HG03045 (cell line): ENCODE measurements at regions not wholly inside any gene's neighbourhood (a gene's known extent, or its start where the extent isn't known, plus 50 kb on each side); places are given as distances from the start of the nearest gene placed in this dataset.
A peak's percentile ranks its signal among the peaks of the same experiment; 100 is the strongest.

Source experiments
- ATAC-seq: cut with Tn5 transposase; IDR thresholded peaks from one replicate; pipeline ENCODE4 v1.9.1; 2021; ENCODE audit warnings: mild to moderate bottlenecking, moderate library complexity; ENCODE audit not compliant: unreplicated experiment

DNA sequence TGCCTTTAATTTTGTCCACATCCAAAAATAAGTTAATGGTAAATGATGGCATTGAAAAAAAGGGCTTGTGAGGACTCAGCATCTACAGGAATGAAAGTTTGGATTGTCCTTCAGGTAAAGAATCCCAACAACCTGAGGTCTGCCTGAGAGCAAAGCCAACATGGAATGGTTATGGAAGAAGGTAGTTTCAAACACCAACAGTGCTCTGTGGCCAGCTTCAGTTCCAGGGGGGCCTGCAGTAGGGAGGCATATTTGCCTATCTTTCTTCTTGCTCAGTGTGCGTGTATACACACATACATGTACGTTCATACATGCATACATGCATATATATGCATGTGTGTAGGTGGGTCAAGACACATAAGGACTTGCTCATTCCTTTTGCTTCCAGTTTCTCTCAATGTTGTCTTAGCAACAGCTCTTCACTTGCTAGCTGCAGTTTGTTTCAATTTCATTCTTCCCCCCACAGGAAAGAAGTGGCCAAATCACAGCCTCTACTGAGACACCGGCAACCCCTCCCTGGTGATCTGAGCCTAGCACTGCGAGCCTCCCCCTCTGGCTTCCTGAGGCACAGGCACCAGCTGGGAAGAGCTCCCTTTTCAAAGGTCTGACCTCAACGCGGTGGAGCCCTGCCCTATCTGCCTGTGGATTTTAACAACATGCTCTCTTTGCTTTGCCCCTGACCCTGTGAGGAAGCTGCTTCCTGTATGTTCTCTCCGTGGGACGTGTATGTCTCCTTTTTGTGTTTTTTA lies 146.2 kb downstream of the KLF13 start:
- peak; percentile 85 for ATAC-seq

- ATAC-seq = no peak
These were observed 146.9 kb downstream of the KLF13 start for GRCh38 chr15:31473385-31474058.

GRCh38 chr15:31474059-31474868 lies 147.6 kb downstream of the KLF13 start:
- no peak for ATAC-seq

DNA sequence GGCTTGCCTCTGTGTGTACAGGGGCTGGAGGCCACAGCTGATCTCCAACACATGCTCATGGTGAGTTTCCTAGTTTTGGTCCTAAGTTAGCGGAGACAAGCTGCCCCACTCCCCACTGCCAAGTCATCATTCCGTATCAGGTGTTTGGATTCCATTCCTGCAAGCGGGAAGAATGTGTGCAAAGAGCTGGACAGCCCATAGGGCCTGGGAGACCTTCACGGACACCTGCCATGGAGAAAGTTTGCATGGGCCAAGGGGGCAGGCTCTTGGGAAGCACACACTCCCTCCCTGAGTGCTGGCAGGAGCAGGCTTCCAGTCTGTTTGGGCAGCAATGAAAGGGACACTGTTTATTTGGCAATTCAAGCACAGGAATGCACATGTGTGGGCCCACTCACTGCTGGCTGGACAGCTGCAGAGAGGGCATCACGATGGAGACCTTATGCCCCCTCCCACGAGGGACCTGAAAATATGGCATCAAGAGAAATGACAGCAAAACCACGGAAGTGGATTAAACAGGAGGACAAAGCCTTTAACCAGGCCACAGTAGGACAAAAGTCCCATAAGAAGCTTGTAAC lies 149.7 kb downstream of the KLF13 start:
- no peak for ATAC-seq

GRCh38 chr15:31476866-31477265 lies 150.2 kb downstream of the KLF13 start:
- no peak for ATAC-seq

- no peak for ATAC-seq
These were observed 150.7 kb downstream of the KLF13 start for GRCh38 chr15:31477301-31477700.

DNA sequence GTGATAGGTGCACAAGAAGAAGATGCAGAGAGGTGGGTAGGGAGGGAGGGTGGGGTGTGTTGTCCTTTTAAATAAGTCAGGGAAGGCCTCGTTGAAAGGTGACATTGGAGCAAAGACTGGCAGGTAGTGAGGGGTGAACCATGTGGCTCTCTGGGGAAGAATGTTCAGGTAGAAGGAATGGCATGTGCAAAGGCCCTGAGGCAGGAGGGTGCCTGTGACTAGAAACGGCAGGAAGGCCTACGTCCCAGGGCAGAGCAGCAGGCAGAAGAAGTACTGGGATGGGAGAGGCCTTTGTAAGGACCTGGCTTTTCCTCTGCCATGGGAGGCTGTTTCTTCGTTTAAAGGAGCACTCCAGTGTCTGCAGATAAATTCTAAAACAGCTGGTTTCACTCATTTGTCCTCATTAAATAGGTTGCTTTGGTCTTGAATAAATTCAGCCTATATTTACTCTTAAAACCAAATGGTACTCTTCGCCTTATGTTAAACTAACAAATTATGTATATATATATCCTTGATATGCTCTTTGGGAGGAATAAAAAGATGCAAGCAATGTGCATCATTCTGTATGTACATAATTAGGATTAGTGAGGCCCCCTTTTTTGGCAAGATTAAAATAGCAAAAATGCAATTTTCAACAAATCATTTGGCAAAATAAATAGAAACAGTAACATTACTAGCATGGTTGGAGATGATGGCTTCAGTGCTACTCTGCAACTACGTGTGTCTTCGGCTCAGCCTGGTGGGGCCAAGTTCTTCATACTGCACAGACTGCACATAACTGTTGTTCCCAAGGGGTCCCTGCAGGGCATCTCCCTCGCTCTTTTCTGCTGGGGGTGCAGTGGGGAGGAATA lies 151.4 kb downstream of the KLF13 start:
- no peak for ATAC-seq

DNA sequence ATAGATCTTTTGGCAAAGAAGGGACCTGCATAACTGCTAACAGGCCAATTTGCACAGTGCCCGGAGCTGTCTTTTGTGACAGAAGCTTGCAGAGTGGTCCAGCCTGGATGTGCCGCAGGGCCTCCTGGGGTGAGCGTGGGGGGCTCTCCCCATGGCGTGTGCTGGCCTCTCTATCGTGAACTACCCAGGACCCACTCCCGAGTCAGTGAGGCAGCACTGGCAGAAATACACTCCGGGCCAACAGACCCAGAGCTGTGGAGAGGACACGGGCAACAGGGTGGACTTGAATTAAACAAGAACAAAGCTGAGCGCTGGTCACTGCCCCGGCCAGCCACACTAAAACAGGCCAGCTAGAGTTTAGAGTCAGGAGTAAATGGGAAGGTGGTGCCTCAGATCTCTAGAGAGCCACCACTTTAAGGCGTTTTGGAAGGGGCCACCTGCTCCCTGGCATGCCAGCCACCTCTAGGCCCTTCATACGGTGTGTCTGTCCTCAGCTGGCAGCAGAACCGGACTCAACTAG lies 152.1 kb downstream of the KLF13 start:
- ATAC-seq = no peak

DNA sequence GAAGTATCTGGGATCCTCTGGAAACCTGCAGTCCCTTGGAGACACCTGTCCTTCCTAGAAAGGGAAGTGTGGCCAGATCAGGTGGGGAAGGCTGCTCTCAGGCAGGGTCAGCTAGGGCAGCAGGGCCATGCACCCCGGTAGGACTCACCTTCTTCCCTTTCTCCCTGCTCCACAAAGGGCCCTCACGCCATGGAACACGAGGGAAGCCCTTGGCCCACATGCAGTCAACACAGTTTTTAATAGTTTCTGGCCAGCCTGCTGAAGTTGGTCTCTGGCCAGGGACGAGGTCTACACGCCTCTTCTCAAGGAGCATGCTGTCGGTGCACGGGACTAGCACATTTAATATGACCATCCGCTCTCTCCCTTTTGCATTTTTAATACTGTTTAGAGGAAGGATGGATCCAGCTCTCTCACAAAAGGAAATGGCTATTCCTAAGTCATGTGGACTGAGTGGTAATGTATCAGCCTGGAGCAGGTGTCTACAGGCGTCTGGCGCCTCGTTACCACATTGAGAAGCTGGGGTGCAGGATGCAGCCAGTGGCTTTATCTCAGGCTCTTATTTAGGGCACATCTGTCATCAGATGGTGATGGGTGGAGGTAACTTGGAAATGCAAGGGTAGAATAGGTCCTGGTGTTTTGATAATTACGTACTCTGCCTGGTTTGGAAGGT lies 153.9 kb downstream of the KLF13 start:
- ATAC-seq = no peak

GRCh38 chr15:31481142-31481541 lies 154.5 kb downstream of the KLF13 start:
- ATAC-seq = no peak

DNA sequence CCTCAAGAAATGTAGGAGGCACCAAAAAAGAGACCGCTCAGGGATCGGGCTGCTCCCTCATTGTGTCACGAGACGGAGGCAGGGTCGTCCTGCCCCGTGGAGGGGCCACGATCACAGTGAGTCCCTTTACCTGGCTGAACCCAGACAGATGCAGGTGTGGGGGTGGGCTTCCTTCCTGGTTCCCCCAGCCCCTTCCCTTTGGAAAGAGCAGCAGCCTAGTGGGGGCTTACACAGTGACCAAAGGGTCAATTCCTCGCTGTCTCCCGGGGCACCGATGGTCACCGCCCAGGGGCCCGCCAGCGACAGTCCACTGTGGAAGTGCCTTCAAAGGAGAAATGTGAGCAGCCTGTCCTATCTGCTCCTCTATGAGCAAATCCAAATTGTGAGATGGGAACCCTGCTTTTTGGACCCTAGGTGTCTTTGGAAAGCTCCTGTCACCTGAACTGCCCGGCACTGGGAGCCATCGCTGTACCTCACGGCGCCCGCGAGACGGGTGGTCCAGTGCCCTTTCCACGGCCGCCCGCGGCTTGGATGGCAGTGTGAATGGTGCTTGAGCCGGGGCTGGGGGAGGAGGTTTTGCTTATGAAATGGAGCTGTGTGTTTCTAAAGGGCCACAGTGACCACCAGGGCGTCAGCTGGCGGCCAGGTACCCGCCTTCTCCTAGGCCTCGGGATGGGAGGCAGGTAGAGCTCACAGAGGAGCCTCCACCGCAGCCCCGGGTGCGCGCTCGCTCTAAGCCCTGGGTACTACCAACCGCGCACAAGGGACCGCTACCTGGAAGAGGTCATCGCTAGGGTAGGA lies 155.7 kb downstream of the KLF13 start:
- no peak for ATAC-seq

- ATAC-seq = no peak
These were observed 156.7 kb downstream of the KLF13 start for GRCh38 chr15:31483053-31483985.

DNA sequence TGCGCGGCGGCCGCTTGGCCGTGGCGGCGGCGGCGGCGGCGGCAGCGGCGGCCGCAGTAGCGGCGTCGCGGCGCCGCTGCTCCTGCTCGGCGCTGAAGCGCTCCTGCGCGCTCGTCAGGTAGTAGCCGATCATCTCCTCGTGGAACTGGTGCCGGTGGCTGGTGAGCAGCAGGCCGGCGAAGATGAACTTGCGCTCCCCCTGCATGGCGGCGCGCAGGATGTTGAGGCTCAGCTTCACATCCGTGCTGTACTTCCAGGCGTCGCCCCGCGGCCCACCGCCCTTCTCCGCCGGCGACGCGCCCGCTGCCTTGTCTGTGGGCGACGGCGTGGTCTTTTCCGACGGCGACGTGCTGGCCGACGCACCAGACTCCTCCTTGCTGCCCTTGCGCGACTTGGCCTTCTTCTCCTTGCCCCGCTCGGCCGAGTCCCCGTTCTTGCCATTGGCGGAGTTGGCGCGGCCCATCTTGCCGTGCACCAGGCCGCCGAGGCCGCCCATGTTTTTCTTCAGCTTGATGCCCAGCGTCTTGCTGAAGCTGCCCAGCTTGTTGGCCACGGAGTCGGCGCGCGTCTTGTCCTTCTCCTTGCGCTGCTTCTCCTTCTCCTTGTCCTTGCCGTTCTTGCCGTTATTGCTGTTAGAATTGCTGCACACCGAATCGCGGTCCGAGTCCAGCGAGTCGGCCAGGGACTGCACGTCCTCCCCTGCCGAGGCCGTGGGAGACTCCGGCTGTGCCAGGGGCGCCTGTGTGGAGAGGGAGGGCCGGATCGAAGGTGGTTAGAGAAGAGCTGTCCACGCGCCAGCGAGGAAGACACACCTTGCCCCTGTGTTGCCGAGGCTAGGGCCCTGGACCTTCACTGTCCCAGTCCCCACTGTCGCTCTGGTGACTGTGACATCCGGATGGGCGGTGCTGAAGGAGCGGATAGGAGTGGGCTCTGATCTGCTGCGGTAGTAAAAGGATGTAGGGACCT lies 157.6 kb downstream of the KLF13 start:
- ATAC-seq = no peak

DNA sequence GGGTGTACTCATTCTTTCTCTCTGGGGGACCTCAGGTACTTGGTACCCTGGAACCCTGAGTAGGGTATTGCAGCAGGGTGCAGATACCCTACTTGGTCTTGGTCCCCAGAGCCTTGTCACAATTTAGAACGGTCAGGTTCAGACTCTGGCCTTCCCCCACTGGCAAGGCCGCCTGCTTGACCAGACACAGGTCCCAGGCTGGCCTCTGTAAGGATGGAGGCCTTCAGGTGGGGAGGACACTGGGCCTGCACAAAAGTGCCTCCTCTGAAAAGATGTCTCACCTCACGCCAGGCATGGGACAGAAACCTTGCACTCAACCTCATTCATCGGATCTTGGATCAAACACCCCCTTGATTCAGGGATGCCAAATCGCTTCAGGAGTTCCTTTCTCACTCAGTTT lies 158.4 kb downstream of the KLF13 start:
- ATAC-seq = no peak

DNA sequence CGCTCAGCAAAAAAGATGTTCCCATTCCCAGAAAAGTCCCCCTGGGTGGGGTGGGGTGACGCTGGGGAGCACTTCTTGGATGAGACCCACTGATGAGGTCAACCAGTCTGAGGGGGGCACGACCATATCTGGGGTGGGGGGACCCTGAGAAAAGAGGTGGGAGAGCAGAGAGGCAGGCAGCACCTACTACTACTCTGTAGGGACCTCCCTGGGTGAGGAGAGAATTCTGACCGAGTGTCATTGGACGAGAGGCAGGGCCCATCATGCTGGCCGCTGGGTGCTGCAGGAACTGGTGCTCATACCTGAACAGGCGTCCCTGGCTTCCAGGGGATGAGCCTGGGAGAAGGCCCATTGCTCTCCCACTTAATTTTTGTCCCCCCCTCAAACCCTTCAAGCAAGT lies 158.8 kb downstream of the KLF13 start:
- ATAC-seq = no peak

DNA sequence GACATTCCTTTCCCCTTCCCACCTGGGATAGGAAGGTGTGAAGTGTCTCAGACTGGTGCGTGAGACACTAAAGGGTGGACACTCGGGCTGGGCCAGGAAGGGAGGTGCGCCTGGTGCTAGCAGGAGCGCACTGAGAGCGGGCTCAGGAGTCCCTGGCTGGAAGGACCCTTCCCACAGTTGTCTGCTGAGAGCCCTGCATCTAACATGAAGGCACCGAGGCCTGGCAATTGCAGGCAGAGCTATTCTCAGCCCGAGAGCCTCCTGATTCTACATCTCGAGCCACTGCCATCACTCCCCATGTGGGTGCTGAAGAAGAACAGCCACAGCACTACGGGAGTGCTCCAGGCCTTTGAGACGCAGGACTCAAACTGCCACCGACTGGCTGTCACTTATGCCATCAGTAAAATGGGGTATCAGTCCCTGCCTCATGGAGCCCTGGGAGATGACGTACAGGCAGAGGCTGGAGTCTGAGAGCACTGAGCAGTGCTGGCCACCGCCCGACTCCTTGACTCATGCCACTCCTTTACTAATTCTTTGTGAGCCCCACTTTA lies 159.4 kb downstream of the KLF13 start:
- no peak for ATAC-seq
